Fibroblast of lung (primary cell): ENCODE measurements at regions not wholly inside any gene's neighbourhood (a gene's known extent, or its start where the extent isn't known, plus 50 kb on each side); places are given as distances from the start of the nearest gene placed in this dataset.

Source experiments
- CTCF ChIP-seq, 2 donors: IDR thresholded peaks in 1 of 2; conservative IDR thresholded peaks in 1 of 2; 1 replicate in 1 of 2; 2 replicates in 1 of 2; pipeline ENCODE4 v1.5.1; 2011 to 2012; ENCODE audit warnings: low read length in 2 of 2, control low read depth in 1 of 2, inconsistent platforms in 1 of 2, low read depth in 1 of 2, mild to moderate bottlenecking in 1 of 2
- EZH2 ChIP-seq: IDR thresholded peaks from 2 replicates; pipeline ENCODE4 v1.5.1; 2012; ENCODE audit warnings: low read length, control low read depth, mild to moderate bottlenecking; ENCODE audit errors: missing control alignments

GRCh38 chr4:38266616-38267015 lies 306.4 kb downstream of the PTTG2 start:
- TF ChIP-seq CTCF (conservative IDR thresholded peaks at IDR 0.05 in 1 of 2, IDR thresholded peaks at IDR 0.05 in 1 of 2; ENCODE audit: low read depth in 1 of 2, low read length in 2 of 2) (no peak), EZH2 (no peak)
